ENCODE measurements at regions not wholly inside any gene's neighbourhood (a gene's known extent, or its start where the extent isn't known, plus 50 kb on each side); places are given as distances from the start of the nearest gene placed in this dataset.

DNA sequence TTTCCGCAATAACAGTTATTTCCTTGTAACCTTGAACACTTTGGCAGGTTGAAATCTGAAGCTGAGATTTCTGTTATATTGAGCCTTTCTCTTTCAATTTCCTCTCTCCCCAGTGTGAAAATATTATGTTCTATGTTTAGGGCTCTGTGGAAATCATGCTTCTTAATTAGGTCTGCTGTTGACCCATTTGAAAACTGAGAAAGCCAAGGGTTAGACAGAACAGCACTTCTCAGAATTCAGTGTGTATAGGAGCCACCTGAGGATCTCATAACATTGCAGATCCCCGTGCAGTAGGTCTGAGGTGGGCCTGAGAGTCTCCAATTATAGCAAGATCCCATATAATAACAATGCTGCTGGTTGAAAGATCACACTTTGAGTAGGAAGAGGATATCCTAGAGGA lies 230.2 kb upstream of the NT5C1B start:
- TF ChIP-seq EZH2 (IDR thresholded peaks at IDR 0.05; ENCODE audit: low read length): no peak
- TF ChIP-seq, protein P1, sequence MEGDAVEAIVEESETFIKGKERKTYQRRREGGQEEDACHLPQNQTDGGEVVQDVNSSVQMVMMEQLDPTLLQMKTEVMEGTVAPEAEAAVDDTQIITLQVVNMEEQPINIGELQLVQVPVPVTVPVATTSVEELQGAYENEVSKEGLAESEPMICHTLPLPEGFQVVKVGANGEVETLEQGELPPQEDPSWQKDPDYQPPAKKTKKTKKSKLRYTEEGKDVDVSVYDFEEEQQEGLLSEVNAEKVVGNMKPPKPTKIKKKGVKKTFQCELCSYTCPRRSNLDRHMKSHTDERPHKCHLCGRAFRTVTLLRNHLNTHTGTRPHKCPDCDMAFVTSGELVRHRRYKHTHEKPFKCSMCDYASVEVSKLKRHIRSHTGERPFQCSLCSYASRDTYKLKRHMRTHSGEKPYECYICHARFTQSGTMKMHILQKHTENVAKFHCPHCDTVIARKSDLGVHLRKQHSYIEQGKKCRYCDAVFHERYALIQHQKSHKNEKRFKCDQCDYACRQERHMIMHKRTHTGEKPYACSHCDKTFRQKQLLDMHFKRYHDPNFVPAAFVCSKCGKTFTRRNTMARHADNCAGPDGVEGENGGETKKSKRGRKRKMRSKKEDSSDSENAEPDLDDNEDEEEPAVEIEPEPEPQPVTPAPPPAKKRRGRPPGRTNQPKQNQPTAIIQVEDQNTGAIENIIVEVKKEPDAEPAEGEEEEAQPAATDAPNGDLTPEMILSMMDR (optimal IDR thresholded peaks at IDR 0.05 in 1 of 3, IDR thresholded peaks at IDR 0.05 in 1 of 3, conservative IDR thresholded peaks at IDR 0.05 in 1 of 3; ENCODE audit: extremely low read depth in 1 of 3, insufficient read depth in 2 of 3, low read length in 3 of 3): no peak
- no peak for FAIRE-seq
- H3K4me2 ChIP-seq (ENCODE audit: control insufficient read depth, extremely low read depth, insufficient read depth, low read depth, low read length): no peak overlapping the region
- no peaks in the 10 kb centered on the region for H3K9me3 ChIP-seq (ENCODE audit: control insufficient read depth, low read depth, low read length)
- dilution Hi-C loops (cut with MboI; ENCODE audit: extremely low pct_ligation_motif_present, low sequenced_read_pairs): no loop called here
- no peaks in the 10 kb centered on the region for H3K9me1 ChIP-seq (ENCODE audit: control insufficient read depth, extremely low read depth, insufficient read depth, low read length)
- H4K20me1 ChIP-seq (ENCODE audit: control insufficient read depth, extremely low read depth, insufficient read depth, low read length): no peaks in the 10 kb centered on the region
- no peak for DNase-seq (ENCODE audit: low read depth, low spot score)
- H3K4me3 ChIP-seq (ENCODE audit: control insufficient read depth in 2 of 3, extremely low read depth in 1 of 3, insufficient read depth in 2 of 3, low read depth in 1 of 3, low read length in 3 of 3): no peak overlapping the region
- no peaks in the 10 kb centered on the region for H3K27me3 ChIP-seq (ENCODE audit: control insufficient read depth, extremely low read depth, insufficient read depth, low read length)
- no peak overlapping the region for H3K9ac ChIP-seq (ENCODE audit: control insufficient read depth, extremely low read depth, insufficient read depth, low read length)
- no peak overlapping the region for H2AFZ ChIP-seq (ENCODE audit: control insufficient read depth, low read length)
- no peaks in the 10 kb centered on the region for H3K36me3 ChIP-seq (ENCODE audit: control insufficient read depth in 2 of 2, extremely low read depth in 1 of 2, insufficient read depth in 2 of 2, low read length in 2 of 2)
- no peak overlapping the region for H3K27ac ChIP-seq (ENCODE audit: control insufficient read depth, insufficient read depth, low read length)
- H3K4me1 ChIP-seq (ENCODE audit: control insufficient read depth, extremely low read depth, insufficient read depth, low read length): no peaks in the 10 kb centered on the region
- no peaks in the 10 kb centered on the region for H3K79me2 ChIP-seq (ENCODE audit: control insufficient read depth, insufficient read depth, low read length)

DNA sequence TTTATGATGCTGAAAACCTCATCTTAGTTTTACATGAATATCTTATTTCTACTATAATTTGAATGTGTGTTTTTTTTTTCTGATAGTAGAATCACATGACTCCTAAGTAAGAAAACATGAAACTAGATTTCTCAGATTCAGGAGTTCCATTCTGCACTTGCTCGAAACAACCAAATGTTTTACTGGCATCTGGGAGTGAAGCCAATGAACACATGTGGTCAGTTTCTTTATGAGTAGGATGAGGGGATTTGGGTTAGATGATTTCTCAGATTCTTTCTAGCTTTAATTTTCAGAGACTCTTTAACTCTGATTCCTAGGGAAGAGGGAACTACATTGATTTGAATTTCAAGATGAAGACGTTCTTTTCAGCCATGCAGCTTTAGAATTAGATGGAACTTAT lies 225.0 kb upstream of the NT5C1B start:
- dilution Hi-C loops (cut with MboI; ENCODE audit: extremely low pct_ligation_motif_present, low sequenced_read_pairs): no loop called here
- Histone ChIP-seq H3K4me2 (ENCODE audit: control insufficient read depth, extremely low read depth, insufficient read depth, low read depth, low read length) (no peak overlapping the region), H3K4me1 (ENCODE audit: control insufficient read depth, extremely low read depth, insufficient read depth, low read length) (no peaks in the 10 kb centered on the region), H3K27me3 (ENCODE audit: control insufficient read depth, extremely low read depth, insufficient read depth, low read length) (no peaks in the 10 kb centered on the region), H3K36me3 (ENCODE audit: control insufficient read depth in 2 of 2, extremely low read depth in 1 of 2, insufficient read depth in 2 of 2, low read length in 2 of 2) (no peaks in the 10 kb centered on the region), H2AFZ (ENCODE audit: control insufficient read depth, low read length) (no peak overlapping the region), H3K27ac (ENCODE audit: control insufficient read depth, insufficient read depth, low read length) (no peak overlapping the region), H3K79me2 (ENCODE audit: control insufficient read depth, insufficient read depth, low read length) (no peaks in the 10 kb centered on the region), H4K20me1 (ENCODE audit: control insufficient read depth, extremely low read depth, insufficient read depth, low read length) (no peaks in the 10 kb centered on the region), H3K9me3 (ENCODE audit: control insufficient read depth, low read depth, low read length) (no peaks in the 10 kb centered on the region), H3K4me3 (ENCODE audit: control insufficient read depth in 2 of 3, extremely low read depth in 1 of 3, insufficient read depth in 2 of 3, low read depth in 1 of 3, low read length in 3 of 3) (no peak overlapping the region), H3K9ac (ENCODE audit: control insufficient read depth, extremely low read depth, insufficient read depth, low read length) (no peak overlapping the region), H3K9me1 (ENCODE audit: control insufficient read depth, extremely low read depth, insufficient read depth, low read length) (no peaks in the 10 kb centered on the region)
- no peak for TF ChIP-seq EZH2 (IDR thresholded peaks at IDR 0.05; ENCODE audit: low read length)
- TF ChIP-seq, protein P1 (optimal IDR thresholded peaks at IDR 0.05 in 1 of 3, IDR thresholded peaks at IDR 0.05 in 1 of 3, conservative IDR thresholded peaks at IDR 0.05 in 1 of 3; ENCODE audit: extremely low read depth in 1 of 3, insufficient read depth in 2 of 3, low read length in 3 of 3): no peak
- no peak for DNase-seq (ENCODE audit: low read depth, low spot score)
- FAIRE-seq: no peak

Data from keratinocyte (primary cell).